Epithelial cell of esophagus (primary cell): ENCODE measurements at regions not wholly inside any gene's neighbourhood (a gene's known extent, or its start where the extent isn't known, plus 50 kb on each side); places are given as distances from the start of the nearest gene placed in this dataset.

Experiments used
- DNase-seq: peaks from one replicate; pipeline ENCODE4 v3.0.0; 2010; ENCODE audit warnings: low read depth
- H3K4me3 ChIP-seq: 2 replicates; pipeline ENCODE4 v1.5.1; 2011; ENCODE audit warnings: mild to moderate bottlenecking, low read length, control low read depth
- TF ChIP-seq, protein P1 (sequence below): IDR thresholded peaks from 2 replicates; pipeline ENCODE4 v1.5.1; 2011; ENCODE audit warnings: low read depth, mild to moderate bottlenecking, low read length, control low read depth, inconsistent platforms; ENCODE audit not compliant: insufficient read depth; ENCODE audit errors: missing control alignments

- TF ChIP-seq, protein P1, sequence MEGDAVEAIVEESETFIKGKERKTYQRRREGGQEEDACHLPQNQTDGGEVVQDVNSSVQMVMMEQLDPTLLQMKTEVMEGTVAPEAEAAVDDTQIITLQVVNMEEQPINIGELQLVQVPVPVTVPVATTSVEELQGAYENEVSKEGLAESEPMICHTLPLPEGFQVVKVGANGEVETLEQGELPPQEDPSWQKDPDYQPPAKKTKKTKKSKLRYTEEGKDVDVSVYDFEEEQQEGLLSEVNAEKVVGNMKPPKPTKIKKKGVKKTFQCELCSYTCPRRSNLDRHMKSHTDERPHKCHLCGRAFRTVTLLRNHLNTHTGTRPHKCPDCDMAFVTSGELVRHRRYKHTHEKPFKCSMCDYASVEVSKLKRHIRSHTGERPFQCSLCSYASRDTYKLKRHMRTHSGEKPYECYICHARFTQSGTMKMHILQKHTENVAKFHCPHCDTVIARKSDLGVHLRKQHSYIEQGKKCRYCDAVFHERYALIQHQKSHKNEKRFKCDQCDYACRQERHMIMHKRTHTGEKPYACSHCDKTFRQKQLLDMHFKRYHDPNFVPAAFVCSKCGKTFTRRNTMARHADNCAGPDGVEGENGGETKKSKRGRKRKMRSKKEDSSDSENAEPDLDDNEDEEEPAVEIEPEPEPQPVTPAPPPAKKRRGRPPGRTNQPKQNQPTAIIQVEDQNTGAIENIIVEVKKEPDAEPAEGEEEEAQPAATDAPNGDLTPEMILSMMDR: no peak
- H3K4me3 ChIP-seq: no peak overlapping the region
- no peak for DNase-seq
These were observed 85.1 kb downstream of the PITPNM2 start for GRCh38 chr12:123065676-123066383.

DNA sequence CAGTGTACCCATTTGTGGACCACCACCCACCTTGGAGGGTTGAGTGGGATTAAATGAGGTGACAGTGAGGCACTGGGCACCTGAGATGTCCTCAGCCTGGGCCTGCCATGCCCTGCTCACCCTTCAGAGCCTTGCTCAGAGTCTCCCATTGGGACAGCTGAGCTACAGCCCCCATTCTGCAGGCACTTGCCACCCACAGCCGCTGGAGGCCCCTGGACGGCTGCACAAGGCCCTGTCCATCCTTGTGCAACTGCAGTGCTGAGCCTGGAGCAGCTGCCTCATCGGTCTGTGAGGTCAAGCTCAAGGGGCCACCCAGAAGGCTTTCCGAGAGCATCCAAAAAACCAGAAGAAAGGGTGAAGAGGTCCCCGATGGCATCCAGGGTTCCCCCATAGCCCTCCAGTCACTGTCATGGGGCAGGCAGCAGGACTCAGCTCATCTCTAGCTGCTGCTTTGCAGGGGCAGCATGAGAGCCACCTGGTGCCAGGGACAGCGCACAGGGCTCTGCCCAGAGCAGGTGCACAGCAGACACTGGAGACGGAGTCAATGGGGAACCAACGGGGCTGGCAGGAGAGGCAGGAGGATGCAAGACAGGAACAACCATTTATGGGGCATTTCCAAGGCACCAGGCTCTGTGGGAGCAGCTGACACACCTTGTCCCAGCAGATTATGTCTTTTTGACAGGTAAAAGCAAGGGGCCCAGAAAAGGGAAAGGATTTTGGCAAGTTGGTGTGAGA lies 84.6 kb downstream of the ARL6IP4 start:
- TF ChIP-seq, protein P1: no peak
- DNase-seq: no peak
- no peak overlapping the region for H3K4me3 ChIP-seq

DNA sequence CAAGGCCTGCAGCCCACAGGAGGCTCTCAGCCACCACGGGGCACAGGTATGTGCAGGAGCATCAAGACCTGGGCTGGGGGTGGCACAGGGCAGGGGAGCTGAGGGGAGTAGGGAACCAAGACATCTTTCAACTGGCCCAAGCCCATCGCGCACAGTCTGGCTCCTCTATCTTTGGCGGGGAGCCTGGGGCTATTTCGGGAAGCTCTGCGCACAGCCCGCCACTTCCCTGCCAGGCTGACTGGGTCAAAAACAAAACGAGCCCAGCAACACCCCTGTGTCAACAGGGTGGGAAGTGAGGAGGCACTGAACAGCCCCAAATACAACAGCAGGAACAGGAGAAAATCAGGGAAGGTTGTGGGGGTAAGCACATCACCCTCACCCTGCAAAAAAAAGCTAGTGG lies 83.9 kb downstream of the ARL6IP4 start:
- H3K4me3 ChIP-seq: no peak overlapping the region
- DNase-seq: no peak
- TF ChIP-seq, protein P1: no peak

DNA sequence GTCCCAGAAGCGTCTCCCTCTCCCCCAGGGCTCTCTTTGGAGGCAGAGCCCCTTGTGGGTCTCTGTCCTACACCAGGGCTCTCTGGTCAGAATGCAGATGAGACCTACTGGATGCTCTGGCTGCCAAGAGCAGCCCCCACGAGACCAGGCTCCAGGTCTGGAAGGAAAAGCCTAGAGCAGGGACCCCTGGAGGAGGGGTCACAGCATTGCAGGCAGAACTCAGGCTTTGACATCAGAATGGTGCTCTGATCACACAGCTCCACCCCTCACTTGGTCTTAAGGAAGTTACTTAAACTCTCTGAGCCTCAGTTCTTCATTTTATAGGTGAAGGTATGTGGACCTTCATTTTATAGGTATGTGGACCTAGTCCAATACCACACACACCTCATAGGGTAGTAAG lies 83.1 kb downstream of the ARL6IP4 start:
- TF ChIP-seq, protein P1: no peak
- no peak overlapping the region for H3K4me3 ChIP-seq
- no peak for DNase-seq

GRCh38 chr12:123062681-123063486 lies 82.4 kb downstream of the ARL6IP4 start:
- DNase-seq: peak; percentile 55
- no peak overlapping the region for H3K4me3 ChIP-seq
- TF ChIP-seq, protein P1: no peak

DNA sequence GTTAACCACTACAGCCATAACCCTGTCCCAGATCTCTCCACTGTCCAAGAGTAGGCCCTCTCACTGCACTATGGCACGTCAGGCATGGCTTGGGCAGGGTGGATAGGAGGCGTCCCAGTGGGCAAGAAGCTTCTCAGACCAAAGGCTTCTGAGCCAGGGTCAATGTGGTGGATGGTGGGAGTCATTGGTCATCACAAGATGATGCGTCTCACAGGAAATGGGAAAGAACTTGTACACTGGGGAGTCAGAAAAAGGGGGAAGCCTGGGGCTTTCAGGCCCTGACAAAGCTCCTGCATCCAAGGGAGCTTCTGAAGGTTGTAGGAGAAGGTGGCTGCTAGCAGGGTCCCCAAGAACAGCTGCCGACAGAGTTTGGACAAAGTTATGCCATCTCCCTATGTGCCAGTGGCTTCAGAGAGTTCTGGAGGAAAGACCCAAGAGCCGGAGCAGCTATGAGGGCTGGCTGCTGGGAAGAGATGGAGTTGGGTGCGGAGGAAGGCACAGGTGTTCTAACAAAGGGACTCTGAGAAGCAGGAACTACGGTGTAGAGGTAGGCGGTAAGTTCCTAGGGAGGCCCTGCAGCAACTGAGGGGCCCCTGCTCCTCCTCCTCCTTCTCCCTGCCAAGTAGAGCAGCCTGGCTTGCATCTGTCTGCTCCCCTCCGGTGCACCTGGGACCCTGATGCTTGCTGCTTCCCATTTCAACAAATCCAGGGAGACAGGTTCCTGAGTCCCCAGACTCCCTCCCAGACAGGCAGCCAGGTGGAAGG lies 81.1 kb downstream of the ARL6IP4 start:
- TF ChIP-seq, protein P1: no peak

More for the DNA sequence above, 81.1 kb downstream of the ARL6IP4 start:
- DNase-seq: no peak
- no peak overlapping the region for H3K4me3 ChIP-seq
